ENCODE measurements at regions not wholly inside any gene's neighbourhood (a gene's known extent, or its start where the extent isn't known, plus 50 kb on each side); places are given as distances from the start of the nearest gene placed in this dataset.
A peak's percentile ranks its signal among the peaks of the same experiment; 100 is the strongest.

GRCh38 chr3:68306571-68306970 is 625.8 kb downstream of the TAFA4 start:
- Mint-ChIP-seq H3K27me3 (no peaks in the 10 kb centered on the region), H3K27ac (no peak overlapping the region), H3K4me1 (ENCODE audit: low read depth) (no peaks in the 10 kb centered on the region), H3K36me3 (ENCODE audit: low read depth) (peaks cover 1% of the 10 kb centered on the region), H3K4me3 (no peak overlapping the region), H3K9me3 (peaks cover 8% of the 10 kb centered on the region)
- no peak for DNase-seq

GRCh38 chr3:68295457-68295856 is 636.9 kb downstream of the TAFA4 start:
- no peak for DNase-seq
- no peaks in the 10 kb centered on the region for H3K27me3 Mint-ChIP-seq
- H3K4me3 Mint-ChIP-seq = no peak overlapping the region
- H3K36me3 Mint-ChIP-seq (ENCODE audit: low read depth) = peaks cover 9% of the 10 kb centered on the region
- H3K9me3 Mint-ChIP-seq = peaks cover 12% of the 10 kb centered on the region
- H3K27ac Mint-ChIP-seq = no peak overlapping the region
- no peaks in the 10 kb centered on the region for H3K4me1 Mint-ChIP-seq (ENCODE audit: low read depth)

- H3K9me3 Mint-ChIP-seq = no peaks in the 10 kb centered on the region
- DNase-seq = no peak
These were observed 635.9 kb upstream of the SUCLG2 start for GRCh38 chr3:68290333-68290732.

GRCh38 chr3:68288085-68288484 is 633.7 kb upstream of the SUCLG2 start:
- DNase-seq = no peak

More at GRCh38 chr3:68290333-68290732, 635.9 kb upstream of the SUCLG2 start:
- H3K4me1 Mint-ChIP-seq (ENCODE audit: low read depth) = no peaks in the 10 kb centered on the region
- no peaks in the 10 kb centered on the region for H3K27me3 Mint-ChIP-seq
- H3K36me3 Mint-ChIP-seq (ENCODE audit: low read depth) = peaks cover 5% of the 10 kb centered on the region
- H3K4me3 Mint-ChIP-seq = no peak overlapping the region
- no peak overlapping the region for H3K27ac Mint-ChIP-seq

GRCh38 chr3:68287101-68287500 is 632.7 kb upstream of the SUCLG2 start:
- no peak for DNase-seq
- Mint-ChIP-seq H3K4me1 (ENCODE audit: low read depth) (no peaks in the 10 kb centered on the region), H3K36me3 (ENCODE audit: low read depth) (no peaks in the 10 kb centered on the region), H3K27ac (no peak overlapping the region), H3K4me3 (no peak overlapping the region), H3K9me3 (no peaks in the 10 kb centered on the region), H3K27me3 (no peaks in the 10 kb centered on the region)

More at GRCh38 chr3:68288085-68288484, 633.7 kb upstream of the SUCLG2 start:
- Mint-ChIP-seq H3K27me3 (no peaks in the 10 kb centered on the region), H3K27ac (no peak overlapping the region), H3K36me3 (ENCODE audit: low read depth) (peaks cover 2% of the 10 kb centered on the region), H3K4me1 (ENCODE audit: low read depth) (no peaks in the 10 kb centered on the region), H3K4me3 (no peak overlapping the region), H3K9me3 (no peaks in the 10 kb centered on the region)

GRCh38 chr3:68274286-68274685 is 619.9 kb upstream of the SUCLG2 start:
- H3K4me1 Mint-ChIP-seq (ENCODE audit: low read depth) = no peaks in the 10 kb centered on the region
- no peaks in the 10 kb centered on the region for H3K36me3 Mint-ChIP-seq (ENCODE audit: low read depth)
- no peak for DNase-seq
- H3K9me3 Mint-ChIP-seq = no peaks in the 10 kb centered on the region
- no peaks in the 10 kb centered on the region for H3K27me3 Mint-ChIP-seq
- H3K27ac Mint-ChIP-seq = no peak overlapping the region
- no peak overlapping the region for H3K4me3 Mint-ChIP-seq

GRCh38 chr3:68271145-68271544 is 616.7 kb upstream of the SUCLG2 start:
- H3K27ac Mint-ChIP-seq = no peak overlapping the region
- no peak for DNase-seq
- no peaks in the 10 kb centered on the region for H3K9me3 Mint-ChIP-seq
- no peak overlapping the region for H3K4me3 Mint-ChIP-seq
- no peaks in the 10 kb centered on the region for H3K4me1 Mint-ChIP-seq (ENCODE audit: low read depth)
- H3K36me3 Mint-ChIP-seq (ENCODE audit: low read depth) = no peaks in the 10 kb centered on the region
- no peaks in the 10 kb centered on the region for H3K27me3 Mint-ChIP-seq

GRCh38 chr3:68256635-68257223 is 602.3 kb upstream of the SUCLG2 start:
- Mint-ChIP-seq H3K27me3 (no peaks in the 10 kb centered on the region), H3K27ac (no peak overlapping the region), H3K36me3 (ENCODE audit: low read depth) (peaks cover 4% of the 10 kb centered on the region), H3K4me3 (no peak overlapping the region), H3K9me3 (no peaks in the 10 kb centered on the region), H3K4me1 (ENCODE audit: low read depth) (no peaks in the 10 kb centered on the region)
- DNase-seq = peak; percentile 30

GRCh38 chr3:68249265-68249664 is 594.9 kb upstream of the SUCLG2 start:
- Mint-ChIP-seq H3K4me1 (ENCODE audit: low read depth) (peaks cover 12% of the 10 kb centered on the region), H3K4me3 (no peak overlapping the region), H3K27me3 (no peaks in the 10 kb centered on the region), H3K9me3 (no peaks in the 10 kb centered on the region), H3K36me3 (ENCODE audit: low read depth) (no peaks in the 10 kb centered on the region), H3K27ac (no peak overlapping the region)
- DNase-seq = peak; percentile 28

GRCh38 chr3:68242606-68243005 is 588.2 kb upstream of the SUCLG2 start:
- Mint-ChIP-seq H3K9me3 (no peaks in the 10 kb centered on the region), H3K4me1 (ENCODE audit: low read depth) (no peaks in the 10 kb centered on the region), H3K4me3 (no peak overlapping the region), H3K27ac (no peak overlapping the region), H3K36me3 (ENCODE audit: low read depth) (no peaks in the 10 kb centered on the region), H3K27me3 (no peaks in the 10 kb centered on the region)
- no peak for DNase-seq

- no peak for DNase-seq
- Mint-ChIP-seq H3K36me3 (ENCODE audit: low read depth) (no peaks in the 10 kb centered on the region), H3K9me3 (no peaks in the 10 kb centered on the region)
These were observed 585.1 kb upstream of the SUCLG2 start for GRCh38 chr3:68239542-68239941.

GRCh38 chr3:68234076-68234780 is 579.8 kb upstream of the SUCLG2 start:
- DNase-seq = no peak
- Mint-ChIP-seq H3K27ac (no peak overlapping the region), H3K36me3 (ENCODE audit: low read depth) (peaks cover 5% of the 10 kb centered on the region), H3K4me1 (ENCODE audit: low read depth) (peaks cover 2% of the 10 kb centered on the region), H3K9me3 (peaks cover 11% of the 10 kb centered on the region), H3K4me3 (no peak overlapping the region), H3K27me3 (no peaks in the 10 kb centered on the region)

More at GRCh38 chr3:68239542-68239941, 585.1 kb upstream of the SUCLG2 start:
- no peak overlapping the region for H3K4me3 Mint-ChIP-seq
- peaks cover 1% of the 10 kb centered on the region for H3K4me1 Mint-ChIP-seq (ENCODE audit: low read depth)
- no peaks in the 10 kb centered on the region for H3K27me3 Mint-ChIP-seq
- H3K27ac Mint-ChIP-seq = no peak overlapping the region

- DNase-seq = no peak
- Mint-ChIP-seq H3K36me3 (ENCODE audit: low read depth) (peaks cover 2% of the 10 kb centered on the region), H3K4me3 (no peak overlapping the region), H3K27ac (no peak overlapping the region), H3K9me3 (peaks cover 11% of the 10 kb centered on the region), H3K27me3 (no peaks in the 10 kb centered on the region), H3K4me1 (ENCODE audit: low read depth) (no peaks in the 10 kb centered on the region)
These were observed 574.4 kb upstream of the SUCLG2 start for GRCh38 chr3:68228856-68229255.

GRCh38 chr3:68220832-68221231 is 566.4 kb upstream of the SUCLG2 start:
- Mint-ChIP-seq H3K27ac (no peak overlapping the region), H3K36me3 (ENCODE audit: low read depth) (no peaks in the 10 kb centered on the region), H3K4me1 (ENCODE audit: low read depth) (peaks cover 14% of the 10 kb centered on the region)

GRCh38 chr3:68211637-68212036 is 557.2 kb upstream of the SUCLG2 start:
- Mint-ChIP-seq H3K27ac (no peak overlapping the region), H3K9me3 (peaks cover 4% of the 10 kb centered on the region), H3K4me1 (ENCODE audit: low read depth) (peaks cover under 1% of the 10 kb centered on the region), H3K27me3 (no peaks in the 10 kb centered on the region), H3K36me3 (ENCODE audit: low read depth) (no peaks in the 10 kb centered on the region), H3K4me3 (no peak overlapping the region)
- no peak for DNase-seq

More at GRCh38 chr3:68220832-68221231, 566.4 kb upstream of the SUCLG2 start:
- H3K9me3 Mint-ChIP-seq = no peaks in the 10 kb centered on the region
- DNase-seq = no peak
- no peaks in the 10 kb centered on the region for H3K27me3 Mint-ChIP-seq
- H3K4me3 Mint-ChIP-seq = no peak overlapping the region
